22Rv1 (cell line): ENCODE measurements at regions not wholly inside any gene's neighbourhood (a gene's known extent, or its start where the extent isn't known, plus 50 kb on each side); places are given as distances from the start of the nearest gene placed in this dataset.

Source experiments
- ZFX ChIP-seq: fragments of 450-650 bp; IDR thresholded peaks from 2 replicates; pipeline ENCODE4 v1.6.1; 2017; ENCODE audit warnings: antibody characterized with exemption, borderline replicate concordance
- TF ChIP-seq, protein P1 (sequence below): fragments of 450-650 bp; IDR thresholded peaks from 2 replicates; pipeline ENCODE4 v1.5.1; 2017; ENCODE audit warnings: mild to moderate bottlenecking

DNA sequence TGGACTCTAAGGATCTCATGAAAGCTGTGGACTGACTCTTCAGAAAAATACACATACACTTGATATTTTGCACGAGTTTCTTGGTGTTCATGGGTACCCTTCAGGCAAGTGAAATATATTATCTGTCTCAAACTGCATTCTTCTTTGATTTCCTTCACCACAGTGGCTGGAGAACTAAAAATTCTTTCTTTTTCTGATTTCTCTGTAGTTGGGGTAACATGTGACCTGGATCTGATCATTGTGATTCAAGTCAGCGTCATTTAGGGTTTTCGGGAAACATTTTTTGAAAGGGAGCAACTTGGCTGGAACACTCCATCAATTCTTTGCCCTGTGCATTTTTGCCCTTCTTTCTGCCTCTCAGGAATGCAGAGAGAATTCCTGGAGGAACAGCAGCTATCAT lies 205.8 kb downstream of the OR2B2 start:
- TF ChIP-seq, protein P1, sequence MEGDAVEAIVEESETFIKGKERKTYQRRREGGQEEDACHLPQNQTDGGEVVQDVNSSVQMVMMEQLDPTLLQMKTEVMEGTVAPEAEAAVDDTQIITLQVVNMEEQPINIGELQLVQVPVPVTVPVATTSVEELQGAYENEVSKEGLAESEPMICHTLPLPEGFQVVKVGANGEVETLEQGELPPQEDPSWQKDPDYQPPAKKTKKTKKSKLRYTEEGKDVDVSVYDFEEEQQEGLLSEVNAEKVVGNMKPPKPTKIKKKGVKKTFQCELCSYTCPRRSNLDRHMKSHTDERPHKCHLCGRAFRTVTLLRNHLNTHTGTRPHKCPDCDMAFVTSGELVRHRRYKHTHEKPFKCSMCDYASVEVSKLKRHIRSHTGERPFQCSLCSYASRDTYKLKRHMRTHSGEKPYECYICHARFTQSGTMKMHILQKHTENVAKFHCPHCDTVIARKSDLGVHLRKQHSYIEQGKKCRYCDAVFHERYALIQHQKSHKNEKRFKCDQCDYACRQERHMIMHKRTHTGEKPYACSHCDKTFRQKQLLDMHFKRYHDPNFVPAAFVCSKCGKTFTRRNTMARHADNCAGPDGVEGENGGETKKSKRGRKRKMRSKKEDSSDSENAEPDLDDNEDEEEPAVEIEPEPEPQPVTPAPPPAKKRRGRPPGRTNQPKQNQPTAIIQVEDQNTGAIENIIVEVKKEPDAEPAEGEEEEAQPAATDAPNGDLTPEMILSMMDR, result no peak
- TF ChIP-seq ZFX, result no peak
